GM21529 (cell line): ENCODE measurements at regions not wholly inside any gene's neighbourhood (a gene's known extent, or its start where the extent isn't known, plus 50 kb on each side); places are given as distances from the start of the nearest gene placed in this dataset.

ENCODE experiments used
- ATAC-seq: cut with Tn5 transposase; IDR thresholded peaks from one replicate; pipeline ENCODE4 v1.9.1; 2021; ENCODE audit not compliant: unreplicated experiment

DNA sequence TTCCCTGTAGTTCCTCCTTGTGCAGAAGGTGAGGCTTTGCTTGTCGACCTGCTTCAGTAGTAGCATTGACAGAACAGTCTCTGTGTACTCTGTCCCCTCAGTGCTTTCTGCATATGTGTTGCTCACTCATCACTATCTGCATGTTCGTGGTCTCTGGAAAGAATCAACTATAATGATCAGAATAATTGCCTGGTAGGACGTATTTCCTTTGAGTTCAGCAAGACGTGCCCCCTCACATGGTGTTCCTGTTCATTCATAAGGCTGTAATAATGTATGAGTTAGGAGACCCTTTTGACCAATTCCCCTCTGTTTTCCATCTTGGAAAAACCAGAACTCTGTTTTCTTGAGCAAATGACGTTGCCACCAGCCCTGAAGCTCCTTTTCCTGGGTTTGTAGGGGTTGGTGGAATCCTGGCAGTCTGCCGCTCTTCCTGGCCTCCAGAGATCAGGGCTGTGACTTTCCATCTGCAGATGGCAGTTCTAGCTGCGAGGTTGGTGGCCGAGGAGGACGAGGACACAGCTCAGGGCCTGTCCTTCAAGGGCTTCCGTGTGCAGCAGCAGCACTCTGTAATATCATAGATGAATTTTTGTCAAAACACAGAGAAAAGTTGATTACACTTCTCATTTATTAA lies 61.9 kb downstream of the EXOSC2 start:
- ATAC-seq = no peak

DNA sequence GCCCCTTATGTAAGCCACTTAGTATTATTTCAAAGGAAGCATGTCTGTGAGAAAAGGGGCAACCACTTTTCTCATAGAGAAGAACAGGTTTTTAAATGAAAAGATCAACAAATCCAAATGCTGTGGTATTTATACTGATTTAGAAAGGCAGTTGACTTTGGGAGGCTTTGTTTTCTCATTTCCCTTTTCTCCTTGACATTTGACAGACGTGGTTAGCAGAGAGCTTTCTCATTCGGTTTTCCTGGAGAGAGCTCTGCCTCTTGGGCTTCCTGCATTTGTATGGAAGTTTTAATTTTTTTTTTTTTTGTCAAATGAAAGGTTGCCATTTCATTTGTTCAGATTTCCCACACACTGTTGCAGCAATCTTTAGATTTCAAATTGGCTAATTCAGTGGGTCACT lies 62.5 kb downstream of the EXOSC2 start:
- ATAC-seq = no peak

DNA sequence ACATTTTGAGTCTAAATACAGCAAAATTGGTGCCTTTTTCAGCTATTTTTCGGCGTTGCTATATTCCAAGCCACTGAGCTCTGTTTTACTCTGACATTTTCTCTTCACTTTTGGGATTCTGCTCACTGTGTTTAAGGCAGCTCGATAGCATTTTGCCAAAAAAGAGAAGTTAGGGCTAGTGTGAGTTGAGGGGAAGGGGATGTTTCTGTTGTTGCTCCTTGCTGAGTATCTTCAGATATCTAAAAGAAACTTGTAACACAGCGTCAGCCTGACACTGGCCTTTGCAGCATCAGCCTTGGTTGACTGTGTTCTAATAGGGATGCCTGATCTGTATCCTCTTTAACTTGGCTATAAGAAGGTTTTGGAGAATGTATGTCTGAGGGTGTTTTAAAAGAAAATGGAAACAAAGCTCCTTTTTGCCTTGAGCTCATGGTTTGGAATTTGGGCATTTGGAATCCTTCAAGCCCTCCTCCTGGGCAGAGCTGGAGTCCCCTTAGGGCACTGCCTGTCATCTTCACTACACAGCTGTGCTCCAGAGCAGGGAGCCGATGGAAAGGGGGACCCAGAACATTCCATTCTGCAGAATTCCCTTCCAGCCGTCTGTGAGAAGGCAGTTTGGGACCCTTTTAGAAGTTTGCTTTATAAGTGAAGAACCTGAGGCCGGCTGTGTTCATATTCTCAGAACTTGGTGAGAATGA lies 63.0 kb downstream of the EXOSC2 start:
- no peak for ATAC-seq

DNA sequence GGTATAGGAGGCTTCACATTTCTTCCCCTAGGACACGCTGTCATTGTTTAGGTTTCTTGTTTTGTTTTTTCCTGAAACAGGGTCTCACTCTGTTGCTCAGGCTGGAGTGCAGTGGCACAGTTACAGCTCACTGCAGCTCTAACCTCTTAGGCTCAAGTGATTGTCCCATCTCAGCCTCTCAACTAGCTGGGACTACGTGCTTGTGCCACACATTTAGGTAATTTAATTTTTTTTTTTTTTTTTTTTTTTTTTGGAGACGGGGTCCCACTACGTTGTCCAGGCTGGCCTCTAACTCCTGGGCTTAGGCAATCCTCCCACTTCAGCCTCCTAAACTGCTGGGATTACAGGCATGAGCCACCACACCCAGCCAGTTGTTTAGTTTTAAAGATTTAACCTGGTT lies 66.2 kb downstream of the EXOSC2 start:
- no peak for ATAC-seq

DNA sequence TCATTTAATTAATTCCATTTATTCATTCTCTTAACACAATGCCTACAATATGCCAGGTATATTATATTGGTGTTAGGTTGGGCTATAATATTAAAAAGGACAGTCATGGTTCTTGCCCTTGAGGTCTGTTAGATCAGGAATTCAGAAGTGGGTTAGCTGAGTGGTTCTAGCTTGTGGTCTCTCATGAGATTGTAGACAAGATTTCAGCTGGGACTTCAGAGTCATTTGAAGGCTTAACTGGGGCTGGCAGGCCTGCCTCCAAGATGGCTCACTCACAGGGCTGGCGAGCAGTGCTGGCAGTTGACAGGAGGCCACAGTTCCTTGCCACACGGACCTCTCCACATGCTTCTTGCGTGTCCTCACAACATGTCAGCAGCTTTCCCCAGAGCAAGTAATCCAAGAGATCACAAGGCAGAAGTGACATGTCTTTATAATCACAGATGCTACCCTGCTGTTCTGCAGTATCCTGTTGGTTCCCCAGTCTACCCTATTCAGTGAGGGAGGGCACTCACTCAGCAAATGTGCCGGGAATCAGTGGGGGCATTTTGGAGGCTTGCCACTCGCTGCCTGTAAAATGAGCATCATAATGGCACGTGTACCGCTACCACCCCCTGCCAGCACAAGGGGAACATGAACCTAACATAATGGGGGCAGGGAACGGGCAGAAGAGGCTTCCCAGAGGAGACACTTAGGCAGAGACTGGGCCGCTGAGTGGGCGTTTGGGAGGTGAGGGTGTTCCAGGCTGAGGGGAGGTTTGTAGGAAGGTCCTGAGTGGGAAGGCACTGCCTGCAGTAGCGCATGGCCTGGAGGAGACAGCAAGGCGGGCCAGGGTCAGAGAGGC lies 70.0 kb downstream of the EXOSC2 start:
- ATAC-seq = no peak

DNA sequence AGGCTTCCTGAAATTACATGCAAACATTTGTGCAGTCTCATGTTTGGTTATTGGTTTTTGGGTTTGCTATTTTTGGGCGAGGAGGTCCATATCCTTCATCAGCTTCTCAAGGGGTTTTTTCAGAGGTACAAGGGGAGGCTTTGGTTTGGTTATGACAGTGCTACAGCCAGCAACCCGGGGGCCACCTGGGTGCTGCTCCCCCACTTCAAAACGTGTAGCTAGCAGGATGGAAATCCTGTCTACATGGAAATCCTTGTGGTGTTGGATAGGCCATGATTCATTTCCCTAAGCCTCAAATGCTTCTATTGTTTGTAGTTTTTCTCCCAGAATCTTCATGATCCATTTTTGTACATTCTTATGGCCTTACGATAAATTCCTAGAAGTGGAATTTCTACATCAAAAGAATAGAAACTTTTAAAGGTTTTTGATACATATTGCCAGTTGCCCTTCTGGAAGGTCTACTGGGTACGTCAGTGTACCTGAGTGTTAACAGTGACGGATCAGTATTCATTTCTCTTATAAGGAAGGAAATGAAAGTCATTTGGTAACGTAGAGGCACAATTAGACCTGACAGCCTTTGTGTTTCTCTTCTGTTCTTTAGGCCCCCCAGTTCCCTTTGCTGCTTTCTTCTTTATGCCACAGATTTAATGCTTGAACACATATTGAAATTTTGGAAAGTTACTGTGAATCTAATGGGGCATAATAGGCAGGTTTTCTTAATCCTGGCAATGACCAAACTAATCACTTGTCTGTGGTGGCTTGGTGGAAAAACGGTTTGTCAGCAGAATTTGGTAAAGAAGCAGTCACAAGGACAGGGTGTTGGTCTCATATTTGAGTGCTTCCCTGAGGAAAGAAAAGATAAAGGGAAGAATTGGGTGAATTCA lies 69.7 kb upstream of the ABL1 start:
- peak; percentile 68 for ATAC-seq

DNA sequence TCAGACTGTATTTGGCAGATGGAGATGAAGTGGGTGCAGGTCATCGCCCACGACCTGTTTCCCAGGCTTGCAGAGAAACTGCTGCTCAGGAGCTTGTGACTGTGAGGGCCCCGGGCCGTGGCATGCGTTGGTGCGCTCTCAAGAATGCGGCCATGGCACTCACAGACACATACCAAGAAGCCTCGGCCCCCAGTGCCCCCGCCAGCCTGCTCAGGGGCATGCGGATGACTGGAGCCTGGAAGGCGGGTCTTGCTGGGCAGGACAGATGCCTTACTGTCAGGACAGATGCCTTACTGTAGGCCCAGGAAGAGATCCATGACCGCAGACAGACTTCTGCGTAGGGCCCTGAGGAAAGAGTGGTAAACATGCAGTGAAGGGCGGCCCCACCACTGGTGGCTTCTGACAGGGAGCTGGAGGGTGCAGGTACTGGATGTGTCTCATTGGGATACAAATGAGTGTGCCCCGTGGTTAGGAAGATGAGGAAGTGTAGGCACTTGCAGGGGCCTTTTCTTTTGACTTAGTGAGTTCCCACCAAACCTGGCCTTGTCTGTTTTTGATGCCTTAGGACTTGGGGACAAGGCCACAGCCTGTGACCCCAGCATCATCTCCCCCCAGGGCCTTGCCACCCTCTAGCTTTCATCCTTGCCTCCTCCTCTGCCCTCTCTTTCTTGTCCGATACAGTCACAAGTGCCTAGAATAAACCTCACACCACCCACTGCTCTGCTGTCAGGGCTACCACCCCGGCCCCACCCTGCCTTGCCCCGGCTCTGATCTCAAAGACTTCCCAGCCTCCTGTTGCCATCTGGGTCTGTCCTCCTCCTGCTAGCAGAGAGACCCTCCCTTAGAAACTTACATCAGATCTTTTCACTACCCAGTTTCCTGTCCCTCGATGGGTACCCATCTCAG lies 68.8 kb upstream of the ABL1 start:
- ATAC-seq = no peak

DNA sequence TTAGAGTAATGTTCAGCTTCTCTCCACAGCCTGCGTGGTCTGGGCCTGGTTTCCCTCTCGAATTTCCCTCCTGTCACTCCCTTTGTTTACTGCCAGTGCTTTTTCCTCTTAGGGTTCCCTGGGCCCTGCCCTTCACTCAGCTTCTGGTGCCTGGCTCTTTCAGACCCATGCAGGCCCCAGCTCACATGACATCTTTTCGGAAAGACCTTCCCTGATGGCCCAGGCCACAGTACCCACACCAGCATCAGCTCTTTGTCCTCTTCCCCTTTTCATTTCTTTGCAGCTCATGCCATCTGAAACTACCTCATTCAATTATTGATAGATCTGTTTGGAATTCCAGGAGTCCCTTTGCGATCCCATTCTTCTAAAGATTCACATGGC lies 68.1 kb upstream of the ABL1 start:
- no peak for ATAC-seq

DNA sequence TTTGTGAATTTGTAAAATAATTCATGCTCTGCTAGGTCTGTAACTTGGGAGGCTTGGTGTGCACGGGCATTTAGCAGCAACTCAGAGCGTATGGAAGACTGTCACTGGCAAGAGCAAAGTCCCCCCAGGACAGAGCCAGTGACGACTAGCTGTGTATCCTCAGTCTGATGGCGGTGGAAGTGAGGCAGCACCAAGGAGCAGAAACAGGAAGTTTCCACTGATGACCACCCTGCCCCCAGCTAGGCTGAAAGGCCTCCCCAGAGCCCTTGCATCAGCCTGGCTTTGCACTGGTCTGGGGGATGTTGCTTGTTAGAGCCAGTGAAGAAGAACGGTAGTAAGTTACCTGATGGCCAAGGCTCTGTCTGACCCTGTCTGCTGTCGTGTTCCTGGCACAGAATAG lies 66.8 kb upstream of the ABL1 start:
- ATAC-seq = no peak

DNA sequence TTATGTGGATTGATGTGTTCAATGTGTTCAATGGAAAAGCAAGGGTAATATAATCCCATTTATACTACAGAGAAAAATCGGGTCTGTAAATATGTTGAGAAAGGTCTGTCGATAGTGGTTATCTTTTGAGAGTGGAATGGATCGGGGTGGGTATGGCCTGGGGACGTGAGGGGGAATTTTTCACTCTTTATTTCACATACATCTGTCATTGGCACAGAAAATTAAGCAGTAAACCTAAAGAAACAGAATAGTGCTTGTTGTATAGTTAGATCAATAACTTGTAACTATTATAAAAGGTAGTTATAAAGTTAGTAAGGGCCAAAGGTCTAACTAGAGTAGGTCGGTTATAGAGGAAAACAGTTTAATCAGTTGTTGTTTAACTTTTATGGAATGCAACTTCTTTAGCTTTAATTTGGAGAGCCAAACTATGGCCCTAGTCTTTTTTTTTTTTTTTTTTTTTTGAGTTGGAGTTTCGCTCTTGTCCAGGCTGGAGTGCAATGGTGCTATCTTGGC lies 66.1 kb upstream of the ABL1 start:
- ATAC-seq = no peak

DNA sequence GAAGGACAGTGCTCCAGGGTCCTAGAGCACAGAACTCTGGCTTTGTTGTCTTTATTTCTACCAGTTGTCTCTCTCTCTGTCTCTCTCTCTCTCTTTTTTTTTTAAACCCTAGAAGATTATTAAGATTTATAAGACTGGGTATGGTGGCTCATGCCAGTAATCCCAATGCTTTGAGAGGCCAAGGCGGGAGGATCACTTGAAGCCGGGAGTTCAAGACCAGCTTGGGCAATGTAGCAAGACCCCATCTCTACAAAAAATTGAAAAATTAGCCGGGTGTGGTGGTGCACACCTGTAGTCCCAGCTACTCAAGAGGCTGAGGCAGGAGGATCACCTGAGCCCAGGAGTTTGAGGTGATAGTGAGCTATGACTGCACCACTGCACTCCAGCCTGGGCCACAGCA lies 65.0 kb upstream of the ABL1 start:
- no peak for ATAC-seq

DNA sequence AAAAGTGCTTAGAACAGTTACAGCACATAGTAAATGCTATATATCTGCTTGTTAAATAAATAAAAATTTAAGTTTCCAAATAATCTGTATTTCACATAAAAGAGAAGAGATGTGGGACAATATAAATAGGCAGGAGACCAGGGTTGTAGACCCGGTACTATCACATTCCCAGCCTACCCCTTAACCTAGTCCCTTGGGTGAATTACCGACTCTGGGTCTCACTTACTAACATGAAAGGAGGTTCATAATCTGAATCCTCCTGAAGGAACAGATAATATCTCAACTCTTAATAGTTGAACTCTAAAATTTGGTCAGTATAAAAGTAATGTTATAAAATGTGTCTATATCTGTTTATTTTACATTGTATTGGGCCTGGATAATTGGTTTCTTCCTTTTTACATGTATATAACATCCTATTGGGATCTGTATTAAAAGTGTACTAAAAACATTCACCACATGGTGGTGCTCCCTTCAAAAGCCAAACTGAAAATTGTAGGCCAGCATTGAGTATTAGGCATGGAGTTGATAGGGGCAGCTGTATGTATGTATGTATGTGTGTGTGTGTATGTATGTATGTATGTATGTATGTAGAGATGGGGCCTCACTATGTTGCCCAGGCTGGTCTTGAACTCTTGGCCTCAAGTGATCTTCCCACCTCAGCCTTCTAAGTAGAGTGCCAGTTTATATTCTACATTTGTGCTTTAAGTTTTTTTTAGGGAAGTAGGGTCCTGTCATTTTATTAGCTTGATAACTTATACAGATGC lies 64.2 kb upstream of the ABL1 start:
- no peak for ATAC-seq

DNA sequence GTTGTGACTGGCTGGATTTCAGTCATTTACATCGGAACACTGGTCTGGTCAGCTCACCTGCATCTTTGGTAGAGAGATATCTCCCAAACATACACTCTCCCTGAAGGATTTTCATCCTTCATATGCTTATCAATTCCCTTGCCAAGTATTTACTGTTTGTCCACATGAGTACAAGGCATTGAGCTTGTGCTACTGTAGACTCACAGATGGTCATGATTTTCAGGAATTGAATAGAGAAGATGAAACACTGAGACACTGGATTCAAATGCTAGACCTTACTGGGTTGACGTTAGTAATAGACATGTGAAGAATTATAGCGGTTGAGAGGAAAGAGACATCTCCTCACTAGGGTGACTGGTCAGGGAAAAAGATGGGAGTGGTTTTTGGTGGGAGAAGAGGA lies 62.9 kb upstream of the ABL1 start:
- no peak for ATAC-seq

DNA sequence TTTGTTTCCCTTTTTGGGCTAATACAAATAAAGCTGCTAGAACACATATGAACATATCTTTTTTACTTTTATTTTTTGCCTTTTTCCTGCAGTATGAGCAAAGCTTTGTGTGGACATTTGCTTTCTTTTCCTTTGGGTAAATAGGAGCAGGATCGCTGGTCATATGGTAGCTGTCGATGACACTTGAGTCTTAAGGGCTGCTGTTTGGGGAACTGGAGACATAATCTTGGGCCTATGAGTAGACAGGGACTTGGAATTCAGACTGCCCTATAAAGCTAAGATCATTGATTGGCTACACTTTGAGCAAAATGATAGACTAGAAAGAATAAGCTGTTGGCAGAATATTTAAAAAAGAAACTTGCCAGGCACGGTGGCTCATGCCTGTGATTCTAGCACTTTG lies 60.9 kb upstream of the ABL1 start:
- no peak for ATAC-seq

DNA sequence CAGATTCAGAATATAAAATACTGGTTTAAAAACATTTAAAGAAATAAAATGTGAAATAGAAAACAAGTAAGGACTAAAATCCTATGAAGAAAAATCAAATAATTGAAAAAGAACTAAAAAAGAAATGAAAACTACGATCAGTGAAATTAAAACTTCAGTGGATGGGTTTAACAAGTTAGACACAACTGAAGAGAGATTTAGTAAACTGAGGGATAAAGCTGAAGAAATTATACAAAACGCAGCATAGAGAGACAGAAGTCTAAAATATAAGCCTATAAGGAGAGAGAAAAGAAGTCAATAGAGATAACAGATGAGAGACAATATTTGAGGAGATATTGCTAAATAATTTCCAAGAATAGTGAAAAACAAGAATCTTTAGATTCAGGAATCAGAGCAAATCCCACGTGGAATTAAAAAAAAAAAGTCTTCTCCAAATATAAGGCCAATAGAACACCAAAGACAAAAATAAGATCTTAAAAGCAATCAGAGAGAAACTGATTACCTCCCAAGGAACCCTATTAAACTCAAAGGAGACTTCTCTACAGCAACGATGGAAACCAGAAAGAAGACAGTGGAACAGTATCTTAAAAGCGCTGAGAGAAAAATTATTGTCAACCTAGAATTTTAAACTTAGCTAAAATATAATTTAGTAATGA lies 59.6 kb upstream of the ABL1 start:
- ATAC-seq = no peak

DNA sequence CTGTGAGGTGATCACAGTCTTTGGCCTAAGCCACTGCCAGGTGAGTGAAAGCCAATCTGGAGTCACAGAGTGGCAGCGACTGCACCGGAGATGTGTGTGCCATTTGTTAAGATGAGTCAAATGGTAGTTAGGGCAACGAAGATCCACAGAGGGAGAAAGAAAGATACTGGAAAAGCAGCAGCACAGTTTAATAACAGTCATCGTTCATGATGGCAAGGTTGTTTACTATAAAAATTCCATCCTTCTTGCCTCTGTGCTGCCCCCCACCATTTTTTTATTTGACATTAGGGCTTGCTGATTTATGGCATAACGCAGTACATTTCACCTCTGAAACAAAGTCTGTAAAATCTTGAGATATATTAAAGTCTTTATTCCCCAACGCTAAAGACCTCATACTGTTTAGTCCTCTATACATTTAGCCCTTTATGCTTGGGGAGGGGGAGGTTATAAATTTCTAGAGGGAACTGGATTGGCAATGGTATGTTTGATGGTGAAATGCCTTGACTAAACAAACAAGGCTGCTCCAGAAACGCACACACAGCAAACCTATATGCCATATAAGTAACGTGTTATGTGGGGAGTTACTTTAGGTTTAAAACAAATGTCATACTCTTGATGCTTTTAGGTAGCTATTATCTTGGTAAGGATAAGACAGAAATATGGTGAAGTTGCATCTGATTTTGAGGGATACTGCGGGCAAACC lies 55.8 kb upstream of the ABL1 start:
- ATAC-seq = no peak

DNA sequence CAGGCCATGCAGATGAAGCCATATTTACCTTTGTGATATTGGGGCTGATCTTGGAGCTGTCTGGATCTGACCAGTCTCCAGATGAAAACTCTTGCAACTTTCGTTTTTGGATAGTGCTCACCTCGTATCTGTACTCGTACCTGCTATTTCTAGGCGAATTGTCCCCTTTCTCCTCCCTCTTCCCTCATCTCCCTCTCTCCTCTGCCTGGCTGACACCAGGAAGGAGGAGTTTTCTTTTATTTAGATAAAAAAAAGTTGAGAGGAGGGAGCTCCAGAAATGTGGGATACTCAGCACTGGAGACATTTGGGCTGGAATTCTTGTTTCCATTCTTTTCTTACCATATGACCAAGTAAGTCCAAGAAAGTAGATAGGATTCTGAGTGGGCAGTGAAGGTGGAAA lies 54.6 kb upstream of the ABL1 start:
- no peak for ATAC-seq

DNA sequence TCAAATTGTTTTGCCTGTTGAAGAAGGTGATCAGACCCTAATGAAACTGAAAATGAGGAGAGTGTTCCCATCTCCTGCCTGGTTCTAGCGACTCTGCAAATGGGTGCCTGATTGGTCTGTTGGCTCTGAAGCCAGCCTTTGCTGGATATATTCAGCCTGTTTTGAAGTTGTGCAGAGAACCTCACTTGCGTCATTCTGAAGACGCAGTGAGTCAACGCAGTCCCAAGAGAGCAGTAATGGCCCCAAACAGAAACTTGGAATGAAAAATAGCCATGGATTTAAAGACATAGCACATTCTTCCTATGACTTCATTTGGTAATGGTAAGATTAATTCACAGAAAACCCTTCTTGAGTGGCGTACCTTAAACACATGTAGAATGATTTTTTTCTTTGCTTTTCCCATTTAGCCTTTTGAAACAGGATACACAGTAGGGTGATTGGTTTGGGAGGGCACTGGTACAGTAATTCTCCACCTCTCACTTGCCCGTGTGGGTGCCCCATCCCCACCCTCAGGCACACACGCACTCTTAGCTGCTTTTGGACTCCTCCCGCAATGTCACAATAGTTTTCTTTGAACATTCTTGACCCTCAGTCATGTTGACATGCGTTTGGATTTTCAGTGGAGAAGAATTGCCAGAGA lies 54.1 kb upstream of the ABL1 start:
- no peak for ATAC-seq
